ENCODE measurements at regions not wholly inside any gene's neighbourhood (a gene's known extent, or its start where the extent isn't known, plus 50 kb on each side); places are given as distances from the start of the nearest gene placed in this dataset.

GRCh38 chr6:139565591-139565990, 191.1 kb upstream of the CITED2 start:
- no peak for DNase-seq
- Mint-ChIP-seq H3K27ac (no peak overlapping the region), H3K27me3 (ENCODE audit: insufficient read depth) (peaks cover 9% of the 10 kb centered on the region), H3K9me3 (peaks cover 10% of the 10 kb centered on the region), H3K36me3 (ENCODE audit: low read depth) (peaks cover 25% of the 10 kb centered on the region), H3K4me3 (no peak overlapping the region), H3K4me1 (ENCODE audit: low read depth) (peaks cover 71% of the 10 kb centered on the region)
- no peak for TF ChIP-seq CTCF (IDR thresholded peaks at IDR 0.05)

GRCh38 chr6:139557547-139557946, 183.1 kb upstream of the CITED2 start:
- H3K27ac Mint-ChIP-seq: no peak overlapping the region
- peaks cover 12% of the 10 kb centered on the region for H3K9me3 Mint-ChIP-seq
- H3K36me3 Mint-ChIP-seq (ENCODE audit: low read depth): peaks cover 20% of the 10 kb centered on the region
- no peaks in the 10 kb centered on the region for H3K27me3 Mint-ChIP-seq (ENCODE audit: insufficient read depth)
- H3K4me1 Mint-ChIP-seq (ENCODE audit: low read depth): peaks cover 18% of the 10 kb centered on the region
- no peak overlapping the region for H3K4me3 Mint-ChIP-seq
- no peak for TF ChIP-seq CTCF (IDR thresholded peaks at IDR 0.05)
- DNase-seq: no peak

- no peak for DNase-seq
- H3K9me3 Mint-ChIP-seq: peaks cover 12% of the 10 kb centered on the region
- H3K27ac Mint-ChIP-seq: no peak overlapping the region
- H3K4me1 Mint-ChIP-seq (ENCODE audit: low read depth): peaks cover 13% of the 10 kb centered on the region
- no peaks in the 10 kb centered on the region for H3K27me3 Mint-ChIP-seq (ENCODE audit: insufficient read depth)
- TF ChIP-seq CTCF (IDR thresholded peaks at IDR 0.05): no peak
- no peak overlapping the region for H3K4me3 Mint-ChIP-seq
- peaks cover 19% of the 10 kb centered on the region for H3K36me3 Mint-ChIP-seq (ENCODE audit: low read depth)
Observed at GRCh38 chr6:139556532-139556931, 182.1 kb upstream of the CITED2 start.

- Mint-ChIP-seq H3K36me3 (ENCODE audit: low read depth) (no peaks in the 10 kb centered on the region), H3K4me3 (no peak overlapping the region)
Observed at GRCh38 chr6:139553916-139554315, 179.5 kb upstream of the CITED2 start.

GRCh38 chr6:139551376-139551775, 176.9 kb upstream of the CITED2 start:
- no peak for TF ChIP-seq CTCF (IDR thresholded peaks at IDR 0.05)
- Mint-ChIP-seq H3K36me3 (ENCODE audit: low read depth) (no peaks in the 10 kb centered on the region), H3K27ac (peak overlapping the region; percentile 20; the same call in 1 of the 2 replicates), H3K4me1 (ENCODE audit: low read depth) (peaks cover 35% of the 10 kb centered on the region), H3K4me3 (no peak overlapping the region), H3K27me3 (ENCODE audit: insufficient read depth) (no peaks in the 10 kb centered on the region; the same call in 1 of the 2 replicates), H3K9me3 (no peaks in the 10 kb centered on the region)
- no peak for DNase-seq

More at GRCh38 chr6:139553916-139554315, 179.5 kb upstream of the CITED2 start:
- Mint-ChIP-seq H3K9me3 (no peaks in the 10 kb centered on the region), H3K4me1 (ENCODE audit: low read depth) (peaks cover 16% of the 10 kb centered on the region), H3K27ac (no peak overlapping the region), H3K27me3 (ENCODE audit: insufficient read depth) (no peaks in the 10 kb centered on the region; the same call in 1 of the 2 replicates)
- no peak for TF ChIP-seq CTCF (IDR thresholded peaks at IDR 0.05)
- no peak for DNase-seq

- peaks cover 45% of the 10 kb centered on the region for H3K4me1 Mint-ChIP-seq (ENCODE audit: low read depth)
Observed at GRCh38 chr6:139550361-139550760, 175.9 kb upstream of the CITED2 start.

More at GRCh38 chr6:139550361-139550760, 175.9 kb upstream of the CITED2 start:
- H3K9me3 Mint-ChIP-seq: no peaks in the 10 kb centered on the region
- no peak for DNase-seq
- no peaks in the 10 kb centered on the region; the same call in 1 of the 2 replicates for H3K27me3 Mint-ChIP-seq (ENCODE audit: insufficient read depth)
- TF ChIP-seq CTCF (IDR thresholded peaks at IDR 0.05): no peak
- no peak overlapping the region for H3K27ac Mint-ChIP-seq
- H3K36me3 Mint-ChIP-seq (ENCODE audit: low read depth): no peaks in the 10 kb centered on the region
- no peak overlapping the region for H3K4me3 Mint-ChIP-seq

Measured in HFFc6 (cell line).